MM.1S (cell line): ENCODE measurements at regions not wholly inside any gene's neighbourhood (a gene's known extent, or its start where the extent isn't known, plus 50 kb on each side); places are given as distances from the start of the nearest gene placed in this dataset.

Experiments used
- CTCF ChIP-seq: fragments of 300-600 bp; sonication (generic); IDR thresholded peaks from 2 replicates; pipeline ENCODE4 v1.5.1; 2016; ENCODE audit warnings: antibody characterized with exemption, low read length, mixed read lengths
- EZH2 ChIP-seq: fragments of 300-600 bp; sonication (generic); optimal IDR thresholded peaks from 2 replicates; pipeline ENCODE3; 2017; ENCODE audit warnings: low read depth, mild to moderate bottlenecking, antibody characterized with exemption, low read length, mixed read lengths
- EZH2phosphoT487 ChIP-seq: fragments of 300-600 bp; sonication (generic); IDR thresholded peaks from 2 replicates; pipeline ENCODE4 v1.6.1; 2018; ENCODE audit warnings: antibody characterized with exemption, low read length

DNA sequence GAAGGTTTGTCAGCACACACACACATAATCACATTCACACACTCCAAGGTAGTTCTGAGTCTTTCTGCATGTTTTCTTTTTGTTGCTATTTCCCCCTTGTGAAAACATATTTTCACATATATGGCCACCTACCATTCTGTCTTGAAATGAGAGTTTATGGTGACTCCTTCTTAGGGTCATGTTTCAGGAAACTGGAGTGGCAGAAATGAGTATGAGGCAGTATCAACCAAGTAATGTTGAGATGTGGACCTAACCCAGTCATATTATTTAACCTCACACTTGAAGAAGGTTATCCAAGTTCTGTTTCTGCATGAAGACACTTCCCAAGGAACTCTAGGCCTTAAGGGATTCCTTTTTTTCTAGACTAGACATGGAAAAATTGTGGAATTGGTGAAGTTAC lies 481.4 kb downstream of the ETS1 start:
- TF ChIP-seq CTCF = no peak
- TF ChIP-seq EZH2phosphoT487 = no peak
- TF ChIP-seq EZH2 = no peak
